ENCODE measurements at regions not wholly inside any gene's neighbourhood (a gene's known extent, or its start where the extent isn't known, plus 50 kb on each side); places are given as distances from the start of the nearest gene placed in this dataset.
"Not testable (repeated sequence)": the region's sequence is repeated elsewhere in the genome, so short reads cannot be mapped to it uniquely, and the experiment has no call there.

DNA sequence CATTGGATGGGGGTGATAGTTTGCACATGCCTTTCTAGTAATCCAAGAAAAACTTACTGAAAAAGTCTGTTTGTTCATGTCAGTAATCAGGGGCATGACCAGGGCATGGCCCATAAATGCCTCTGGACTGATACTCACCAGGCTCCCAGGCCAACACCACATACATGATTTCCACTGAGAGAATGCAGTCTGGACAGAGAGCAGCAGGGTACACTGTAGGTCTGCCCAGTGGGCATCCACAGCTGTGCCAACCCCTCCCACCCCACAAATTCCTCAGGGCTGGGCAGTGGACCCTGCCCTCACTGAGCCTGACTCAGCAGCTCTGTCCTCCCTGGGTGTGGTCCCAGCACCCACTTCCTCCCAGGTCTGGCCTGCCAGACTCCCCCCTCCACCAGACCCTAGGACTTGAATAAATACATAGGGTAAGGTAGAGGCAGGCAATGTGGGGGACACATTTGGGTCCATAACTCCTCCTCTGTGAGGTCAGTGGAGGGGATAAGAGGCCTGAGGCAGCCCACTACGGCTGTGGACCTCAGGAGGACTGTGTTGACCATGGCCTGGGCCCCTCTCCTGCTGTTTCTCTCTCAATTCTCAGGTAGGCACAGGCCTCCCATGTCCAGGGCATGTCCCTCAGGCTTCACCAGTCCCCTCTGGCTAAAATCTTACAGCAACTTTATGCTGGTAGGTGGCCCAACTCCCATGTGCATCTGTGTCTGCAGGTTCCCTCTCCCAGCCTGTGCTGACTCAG lies 92.2 kb upstream of the TOP3B start:
- DNase-seq = no peak

DNA sequence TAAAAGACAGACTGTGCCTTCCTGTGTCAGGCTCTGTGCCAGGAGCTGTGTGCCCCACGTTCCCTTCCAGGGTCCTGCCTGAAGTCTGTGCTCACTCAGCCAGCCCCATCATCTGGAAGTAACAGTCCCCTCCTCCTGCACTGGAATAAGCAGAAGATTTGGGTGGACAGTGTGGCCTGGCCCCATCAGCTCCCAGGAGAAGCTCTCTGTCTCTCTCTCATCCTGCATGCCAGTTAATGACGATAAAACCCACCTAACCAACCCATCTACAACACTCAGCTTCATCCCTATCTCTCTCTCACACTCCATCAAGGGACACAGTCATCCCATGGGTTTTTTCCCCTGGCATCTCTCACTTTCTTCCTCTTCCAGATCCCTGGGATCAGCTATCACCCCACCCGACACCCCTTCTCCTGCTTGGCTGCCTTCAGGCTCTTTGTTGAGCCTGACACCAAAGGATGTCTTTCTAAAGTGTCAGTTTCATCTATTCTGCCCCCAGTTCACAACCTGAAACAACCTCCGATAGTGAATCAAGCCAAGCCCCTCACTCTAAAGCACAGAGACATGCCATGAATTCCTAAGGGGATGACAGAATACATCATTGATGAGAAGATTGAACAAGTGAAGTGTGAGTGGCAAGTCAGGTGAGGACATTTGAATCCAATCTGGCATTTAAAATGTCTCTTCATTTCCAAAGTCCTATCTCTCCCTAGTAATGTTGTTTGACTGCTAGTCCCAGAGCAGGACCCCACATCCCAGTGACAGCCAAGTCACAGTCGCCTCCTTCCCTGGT lies 91.4 kb upstream of the TOP3B start:
- DNase-seq = peak; percentile 69

DNA sequence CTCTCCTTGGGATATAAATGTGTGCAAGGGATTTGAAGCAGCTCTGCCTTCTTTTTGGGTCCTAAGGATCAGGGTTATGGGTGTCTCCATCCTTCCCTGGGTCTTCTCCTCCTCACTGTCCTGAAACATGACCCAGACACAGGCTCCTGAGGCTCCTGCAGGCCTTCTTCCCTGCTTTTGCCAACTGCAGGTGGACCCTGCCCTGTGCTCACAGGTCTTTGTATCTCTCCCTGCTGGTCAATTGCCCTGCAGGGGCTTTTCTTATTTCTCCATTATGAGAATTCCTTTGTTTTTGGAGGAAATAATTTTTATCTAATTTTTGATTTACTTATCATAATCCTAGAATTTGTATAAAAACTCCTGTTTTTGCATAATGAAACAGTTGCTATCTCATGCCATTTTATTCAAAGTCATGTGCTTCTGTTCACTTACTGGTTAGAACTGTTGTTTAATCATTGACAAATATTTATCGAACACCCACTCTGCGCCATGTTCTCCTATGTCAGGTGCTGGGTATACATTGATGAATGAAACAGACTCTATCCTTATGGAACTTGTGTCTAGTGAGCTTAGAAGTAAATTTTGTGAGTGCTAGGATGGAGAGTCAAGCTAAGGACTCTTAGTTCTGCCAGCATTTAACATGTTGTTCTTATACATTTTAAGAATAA lies 89.7 kb upstream of the TOP3B start:
- DNase-seq = no peak

- DNase-seq = no peak
Observed at GRCh38 chr22:22071455-22071854, 88.9 kb upstream of the TOP3B start.

- DNase-seq = no peak
Observed at GRCh38 chr22:22070371-22070824, 87.8 kb upstream of the TOP3B start.

DNA sequence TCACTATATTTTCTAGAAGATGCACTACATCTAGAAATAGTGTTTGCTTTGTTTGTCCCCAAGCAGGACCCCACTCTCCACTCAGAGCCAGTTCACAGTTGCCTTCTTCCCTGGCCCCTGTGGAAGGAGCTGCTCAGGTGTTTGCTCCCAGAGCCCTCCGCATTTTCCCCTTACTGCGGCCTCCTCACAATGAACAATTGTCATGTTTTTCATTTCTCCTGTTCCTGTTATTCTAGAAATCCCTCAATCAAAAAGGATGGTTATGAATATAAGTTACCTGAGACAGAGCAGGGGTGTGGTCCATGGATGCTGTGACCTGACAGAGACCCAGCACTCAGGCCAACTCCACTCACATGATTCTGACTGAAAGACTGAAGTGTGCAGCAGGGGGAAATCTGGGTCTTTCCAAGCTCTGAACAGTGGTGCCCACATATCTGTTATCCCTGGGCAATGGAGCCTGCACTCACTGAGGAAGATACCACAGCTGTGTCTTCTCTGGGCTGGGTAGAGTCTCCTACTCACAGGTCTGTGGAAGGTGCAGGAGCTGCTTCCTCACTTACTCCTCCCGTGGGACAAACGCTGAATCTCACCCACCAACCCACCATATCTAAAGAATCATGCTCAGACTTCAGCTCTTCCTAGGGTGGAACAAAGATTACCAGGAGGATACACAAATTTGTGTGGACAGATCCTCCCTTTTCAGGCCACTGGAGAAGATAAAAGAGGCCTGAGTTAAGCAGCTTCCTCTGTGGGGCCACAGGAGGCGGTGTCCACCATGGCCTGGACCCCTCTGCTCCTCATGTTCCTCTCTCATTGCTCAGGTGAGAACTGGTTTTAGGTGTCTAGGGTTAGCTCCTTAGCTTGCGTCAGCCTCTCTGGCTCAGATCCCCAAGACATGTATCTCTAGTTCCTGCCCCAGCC lies 87.1 kb upstream of the TOP3B start:
- DNase-seq = no peak

DNA sequence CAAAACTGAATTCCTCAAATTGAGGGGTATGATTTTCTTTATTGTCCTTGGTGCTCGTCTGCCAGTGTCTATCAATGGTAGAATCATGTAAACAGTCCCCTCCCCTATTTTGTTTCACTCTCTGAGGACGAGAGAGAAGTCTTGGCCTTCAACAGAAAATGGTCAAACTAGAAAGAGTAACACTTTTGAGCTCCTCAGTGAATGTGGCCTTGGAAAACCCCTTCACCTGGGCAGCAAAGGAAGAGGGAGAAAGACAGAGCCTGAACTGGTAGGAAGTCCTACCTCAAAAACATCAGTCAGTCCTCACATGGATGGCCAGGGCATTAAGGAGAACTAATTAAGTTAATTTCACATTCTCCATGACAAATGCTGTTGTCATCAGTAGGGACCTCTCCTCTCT lies 86.1 kb upstream of the TOP3B start:
- no peak for DNase-seq

DNA sequence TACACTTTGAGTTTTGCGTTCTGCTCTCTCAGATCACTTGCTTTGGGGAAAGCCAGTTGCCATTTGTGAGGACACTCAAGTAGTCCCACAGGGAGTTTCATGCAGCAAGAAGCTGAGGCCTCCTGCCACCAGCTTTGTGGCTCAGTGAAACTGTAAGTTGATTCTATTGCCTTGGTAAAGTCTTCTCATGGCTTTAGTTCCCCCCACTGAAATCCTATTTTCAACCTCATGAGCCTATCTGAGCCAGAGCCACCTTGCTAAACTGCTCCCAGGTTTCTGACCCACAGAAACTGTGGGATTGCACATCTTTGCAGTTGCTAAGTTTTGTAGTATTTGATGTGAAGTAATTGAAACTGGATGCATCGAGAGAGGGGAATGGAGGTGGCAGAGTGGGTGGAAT lies 85.4 kb upstream of the TOP3B start:
- DNase-seq = no peak

DNA sequence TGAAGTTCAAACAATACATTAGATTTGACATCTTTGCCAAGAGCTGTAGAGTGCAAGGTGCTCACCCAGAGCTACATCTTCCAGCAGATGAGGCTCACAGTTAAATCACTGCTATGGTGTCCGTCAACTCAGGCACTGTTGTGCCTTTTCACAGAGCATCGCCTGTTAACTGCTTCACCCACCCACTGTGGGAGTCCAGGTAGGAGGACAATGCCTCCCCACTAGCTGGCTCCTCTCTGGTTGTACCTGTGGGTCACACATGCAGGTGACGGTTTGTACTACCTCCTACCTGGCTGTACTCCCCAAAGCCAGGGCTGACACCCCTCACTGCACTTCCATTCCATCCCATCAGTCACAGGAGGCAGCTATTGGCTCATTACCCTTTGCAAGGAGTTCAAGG lies 84.6 kb upstream of the TOP3B start:
- DNase-seq = no peak

DNA sequence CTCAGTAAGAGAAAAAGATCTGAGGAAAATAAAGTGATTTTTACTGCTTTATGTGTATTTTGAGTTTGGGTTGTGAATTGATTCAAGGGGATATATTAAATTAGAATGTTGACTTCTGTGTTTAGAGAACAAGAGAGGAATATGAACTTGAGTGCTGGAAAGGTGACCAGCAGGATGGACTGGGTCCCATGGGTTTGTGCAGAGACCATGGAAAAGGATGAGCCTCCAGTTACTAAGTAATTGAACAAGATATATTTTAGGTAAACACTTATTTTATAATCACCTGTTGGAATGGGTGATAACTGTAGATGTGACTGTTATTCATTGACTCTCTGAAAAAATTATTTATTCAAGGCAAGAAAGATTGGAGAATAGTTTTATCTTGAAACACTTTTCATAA lies 82.0 kb upstream of the TOP3B start:
- DNase-seq = no peak

DNA sequence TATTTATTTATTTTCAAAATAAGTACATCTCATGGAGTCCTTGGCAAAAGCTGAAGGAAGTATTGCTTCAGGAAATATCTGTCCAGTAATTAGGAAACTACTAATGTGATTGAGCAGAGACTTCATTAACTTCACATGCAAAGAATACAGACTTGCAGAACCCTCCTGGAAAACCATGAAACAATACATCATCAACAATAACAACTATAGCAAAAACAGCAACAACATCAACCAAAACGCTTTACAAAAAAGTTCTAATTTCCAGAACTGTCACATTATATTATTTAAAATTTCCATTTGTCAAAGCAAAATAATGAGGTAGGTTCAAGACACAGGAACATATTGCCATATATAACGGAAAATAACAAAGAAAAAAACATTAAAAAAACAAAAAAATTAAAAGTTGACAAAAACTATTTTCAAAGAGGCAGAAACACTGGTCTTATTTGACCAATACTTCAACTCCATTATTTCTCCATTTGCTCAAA lies 79.8 kb upstream of the TOP3B start:
- no peak for DNase-seq

DNA sequence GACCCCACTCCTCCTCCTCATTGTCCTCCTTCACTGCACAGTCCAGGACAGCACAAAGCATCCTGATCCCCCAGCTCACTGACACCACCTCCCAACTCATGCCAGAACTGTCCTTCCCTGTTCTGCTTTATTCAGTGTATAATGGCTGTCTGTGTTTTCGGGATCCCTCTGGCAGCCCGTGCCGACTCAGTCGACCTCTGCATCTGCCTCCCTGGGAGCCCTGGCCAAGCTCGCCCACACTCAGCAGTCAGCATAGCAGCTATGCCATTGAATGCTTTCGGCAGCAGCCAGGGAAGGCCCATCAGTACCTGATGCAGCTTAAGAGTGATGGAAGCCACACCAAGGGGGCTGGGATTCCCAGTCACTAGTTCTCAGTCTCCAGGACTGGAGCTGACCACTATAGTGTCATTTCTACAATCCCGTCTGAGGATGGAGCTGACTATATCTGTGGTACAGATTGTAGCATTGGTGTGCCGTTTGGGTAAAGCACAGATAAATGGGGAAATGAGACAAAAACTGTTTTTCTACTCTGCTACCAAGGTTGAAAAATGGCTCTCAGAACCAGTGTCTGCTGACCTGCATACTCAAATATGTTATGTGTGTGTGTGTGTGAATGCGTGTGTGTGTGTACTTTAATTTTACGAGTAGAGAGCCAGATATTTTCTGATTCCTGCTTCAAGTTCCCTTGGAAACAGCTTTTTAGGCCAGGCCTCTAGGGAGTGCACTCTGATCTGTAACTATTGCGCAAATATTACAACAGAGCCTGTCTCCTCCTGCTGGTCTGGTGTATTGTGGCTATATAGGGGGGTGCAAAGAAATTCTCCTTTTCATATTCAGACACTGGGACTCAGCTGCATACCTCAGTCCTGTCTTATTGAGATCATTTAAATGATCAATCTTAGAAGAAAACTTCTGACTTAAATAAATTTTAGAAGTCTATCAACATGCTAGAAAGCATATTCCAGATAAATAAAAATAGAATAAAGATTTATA lies 78.8 kb upstream of the TOP3B start:
- peak; percentile 82 for DNase-seq

GRCh38 chr22:22060200-22061084 lies 77.9 kb upstream of the TOP3B start:
- peak; percentile 61 for DNase-seq

- no peak for DNase-seq
Observed at GRCh38 chr22:22059291-22060002, 76.9 kb upstream of the TOP3B start.

DNA sequence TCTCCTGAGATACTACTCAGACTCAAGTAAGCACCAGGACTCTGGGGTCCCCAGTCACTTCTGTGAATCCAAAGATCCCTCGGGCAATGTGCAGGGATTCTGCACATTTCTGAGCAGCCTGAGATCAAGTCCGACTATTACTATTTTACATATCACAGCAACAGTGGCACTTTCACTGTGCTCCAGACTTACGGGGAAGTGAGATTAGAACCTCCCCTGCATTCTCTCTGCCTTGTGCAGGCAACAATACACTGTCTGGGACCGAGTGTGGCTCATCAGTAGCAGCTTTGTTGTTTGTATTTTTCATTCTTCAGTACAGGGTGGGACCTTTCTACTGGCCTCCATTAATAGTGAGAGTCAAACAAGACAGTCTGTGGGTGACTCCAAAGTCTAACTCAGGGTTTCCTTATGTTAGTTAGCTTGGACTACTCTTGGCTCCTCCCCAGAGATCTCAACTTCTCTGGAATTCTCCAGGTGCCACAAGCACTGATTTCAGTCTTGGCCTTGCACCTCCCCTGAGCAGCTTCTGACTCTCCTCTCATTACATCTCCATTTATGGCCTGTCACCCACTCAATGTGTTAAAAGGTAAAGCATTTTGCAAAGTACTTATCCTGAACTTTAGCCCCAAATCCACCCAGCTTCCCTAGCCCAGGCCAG lies 76.2 kb upstream of the TOP3B start:
- no peak for DNase-seq

DNA sequence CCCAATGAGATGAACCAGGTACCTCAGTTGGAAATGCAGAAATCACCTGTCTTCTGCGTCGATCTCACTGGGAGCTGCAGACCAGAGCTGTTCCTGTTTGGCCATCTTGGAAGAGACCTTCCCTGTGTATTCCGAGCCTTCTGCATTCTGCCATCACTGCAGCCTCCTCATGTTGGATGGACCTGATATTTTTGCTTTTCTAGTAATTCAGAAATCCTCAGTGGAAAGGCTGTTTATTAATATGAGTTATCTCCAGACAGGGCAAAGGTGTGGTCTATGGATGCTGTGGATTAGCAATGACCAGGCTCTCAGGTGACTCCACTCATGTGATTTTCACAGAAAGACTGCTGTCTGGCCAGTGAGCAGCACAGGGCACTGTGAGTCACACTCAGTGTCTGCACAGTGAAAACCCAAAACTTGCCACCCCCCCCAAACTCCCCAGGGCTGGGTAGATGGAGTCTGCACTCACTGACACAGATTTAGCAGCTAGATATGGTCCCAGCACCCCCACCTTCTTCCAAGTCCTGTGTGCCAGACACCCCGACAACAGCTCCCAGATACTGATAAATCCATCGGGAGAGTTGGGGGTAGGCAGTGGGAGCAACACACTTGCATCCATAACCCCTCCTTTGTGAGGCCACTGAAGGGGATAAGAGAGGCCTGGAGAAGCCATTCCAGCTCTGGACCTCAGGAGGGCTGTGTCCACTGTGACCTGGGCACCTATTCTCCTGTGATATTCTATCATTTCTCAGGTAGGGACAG lies 75.2 kb upstream of the TOP3B start:
- no peak for DNase-seq

- not testable (repeated sequence) for DNase-seq
Observed at GRCh38 chr22:22056809-22057594, 74.4 kb upstream of the TOP3B start.
